Spleen (tissue), 7 donors: ENCODE measurements at regions not wholly inside any gene's neighbourhood (a gene's known extent, or its start where the extent isn't known, plus 50 kb on each side); places are given as distances from the start of the nearest gene placed in this dataset.

ENCODE experiments used
- POLR2A ChIP-seq, 3 donors: fragments of 450-650 bp; IDR thresholded peaks; one replicate each; pipeline ENCODE4 v1.5.1; 2017; ENCODE audit warnings: antibody characterized with exemption in 3 of 3, mild to moderate bottlenecking in 1 of 3
- TF ChIP-seq, protein P1 (sequence below), 11 experiments: fragments of 200-600 bp in 7 of 11; fragments of 450-650 bp in 4 of 11; sonication (generic) in 4 of 11; IDR thresholded peaks in 8 of 11; conservative IDR thresholded peaks in 3 of 11; 1 replicate in 7 of 11; 2 replicates in 4 of 11; pipeline versions ENCODE4 v1.4.0 to v1.8.0; 2016 to 2021; ENCODE audit warnings: antibody characterized with exemption in 11 of 11, inconsistent platforms in 4 of 11, mild to moderate bottlenecking in 1 of 11
- donor health status: DM: no; HTN: no; CAD: no; lungs with moderate emphysema.
- donor health status: DM: no; HTN: no; CAD: no.
- donor health status: DM: no; HTN: no; CAD: no.

DNA sequence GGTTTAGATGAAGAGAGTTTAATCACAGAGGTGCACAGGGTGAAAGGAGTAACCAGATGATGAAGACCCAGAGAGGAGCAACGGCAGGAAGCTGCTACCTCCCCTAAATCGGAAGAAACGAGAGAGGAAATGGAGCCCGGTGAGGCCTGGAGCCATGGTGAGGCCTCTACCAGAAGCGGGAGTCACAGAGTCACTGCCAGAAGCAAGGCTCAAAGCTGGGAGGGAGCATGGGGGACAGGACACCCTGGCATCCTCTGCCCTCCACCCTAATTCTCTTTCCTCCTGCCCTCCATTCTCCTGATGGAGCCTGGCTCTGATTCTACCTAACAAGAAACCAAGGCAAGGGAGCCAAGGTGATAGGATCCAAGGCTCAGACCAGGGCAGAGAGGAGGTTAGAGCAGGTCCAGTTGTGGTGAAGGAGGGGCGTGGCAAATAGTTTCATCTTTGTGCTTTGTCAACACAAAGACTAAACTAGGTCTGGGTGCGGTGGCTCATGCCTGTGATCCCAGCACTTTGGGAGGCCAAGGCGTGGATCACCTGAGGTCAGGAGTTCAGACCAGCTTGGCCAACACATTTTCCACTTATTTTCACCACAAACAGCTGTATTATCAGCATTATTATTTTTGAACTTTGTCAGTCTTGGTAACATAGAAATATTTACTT lies 134.4 kb upstream of the RAI14 start:
- TF ChIP-seq, protein P1, sequence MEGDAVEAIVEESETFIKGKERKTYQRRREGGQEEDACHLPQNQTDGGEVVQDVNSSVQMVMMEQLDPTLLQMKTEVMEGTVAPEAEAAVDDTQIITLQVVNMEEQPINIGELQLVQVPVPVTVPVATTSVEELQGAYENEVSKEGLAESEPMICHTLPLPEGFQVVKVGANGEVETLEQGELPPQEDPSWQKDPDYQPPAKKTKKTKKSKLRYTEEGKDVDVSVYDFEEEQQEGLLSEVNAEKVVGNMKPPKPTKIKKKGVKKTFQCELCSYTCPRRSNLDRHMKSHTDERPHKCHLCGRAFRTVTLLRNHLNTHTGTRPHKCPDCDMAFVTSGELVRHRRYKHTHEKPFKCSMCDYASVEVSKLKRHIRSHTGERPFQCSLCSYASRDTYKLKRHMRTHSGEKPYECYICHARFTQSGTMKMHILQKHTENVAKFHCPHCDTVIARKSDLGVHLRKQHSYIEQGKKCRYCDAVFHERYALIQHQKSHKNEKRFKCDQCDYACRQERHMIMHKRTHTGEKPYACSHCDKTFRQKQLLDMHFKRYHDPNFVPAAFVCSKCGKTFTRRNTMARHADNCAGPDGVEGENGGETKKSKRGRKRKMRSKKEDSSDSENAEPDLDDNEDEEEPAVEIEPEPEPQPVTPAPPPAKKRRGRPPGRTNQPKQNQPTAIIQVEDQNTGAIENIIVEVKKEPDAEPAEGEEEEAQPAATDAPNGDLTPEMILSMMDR (IDR thresholded peaks at IDR 0.05 in 8 of 11, conservative IDR thresholded peaks at IDR 0.05 in 3 of 11) = no peak
- no peak for TF ChIP-seq POLR2A (IDR thresholded peaks at IDR 0.05)
